GM23338 (cell line): ENCODE measurements at regions not wholly inside any gene's neighbourhood (a gene's known extent, or its start where the extent isn't known, plus 50 kb on each side); places are given as distances from the start of the nearest gene placed in this dataset.

Experiments used
- CREB1 ChIP-seq: fragments of 250-450 bp; sonication (Bioruptor Pico); IDR thresholded peaks from 2 replicates; pipeline ENCODE4 v1.5.0; 2020; ENCODE audit warnings: low read depth, mild to moderate bottlenecking, moderate library complexity
- CTCF ChIP-seq, 2 experiments: fragments of 200-600 bp in 1 of 2; sonication (generic) in 1 of 2; conservative IDR thresholded peaks; 2 replicates each; pipeline versions ENCODE4 v1.5.1 to v1.6.1; 2016 to 2017; ENCODE audit warnings: antibody characterized with exemption in 2 of 2, low read depth in 2 of 2, mild to moderate bottlenecking in 2 of 2, moderate library complexity in 1 of 2
- EZH2 ChIP-seq: fragments of 200-600 bp; sonication (generic); IDR thresholded peaks from one replicate; pipeline ENCODE4 v1.8.0; 2017; ENCODE audit warnings: antibody characterized with exemption, mild to moderate bottlenecking, low read depth; ENCODE audit not compliant: unreplicated experiment
- EZH2phosphoT487 ChIP-seq: fragments of 200-600 bp; sonication (generic); IDR thresholded peaks from one replicate; pipeline ENCODE4 v1.8.1; 2018; ENCODE audit warnings: antibody characterized with exemption; ENCODE audit not compliant: unreplicated experiment
- JUNB ChIP-seq: IDR thresholded peaks from one replicate; pipeline ENCODE4 v1.6.1; 2016; ENCODE audit warnings: antibody characterized with exemption; ENCODE audit not compliant: unreplicated experiment
- NANOG ChIP-seq: IDR thresholded peaks from 2 replicates; pipeline ENCODE4 v1.6.1; 2016; ENCODE audit warnings: antibody characterized with exemption, borderline replicate concordance
- POLR2AphosphoS5 ChIP-seq: IDR thresholded peaks from 2 replicates; pipeline ENCODE4 v1.6.1; 2016; ENCODE audit warnings: antibody characterized with exemption, low read depth
- REST ChIP-seq: IDR thresholded peaks from one replicate; pipeline ENCODE4 v1.6.1; 2018; ENCODE audit warnings: antibody characterized with exemption; ENCODE audit not compliant: unreplicated experiment
- STAT1 ChIP-seq: IDR thresholded peaks from one replicate; pipeline ENCODE4 v1.6.1; 2016; ENCODE audit warnings: antibody characterized with exemption; ENCODE audit not compliant: unreplicated experiment
- ZNF114 ChIP-seq: fragments of 250-450 bp; sonication (Bioruptor Pico); IDR thresholded peaks from 2 replicates; pipeline ENCODE4 v1.5.0; 2020; ENCODE audit warnings: mild to moderate bottlenecking, moderate library complexity
- ZNF331 ChIP-seq: fragments of 250-450 bp; sonication (Bioruptor Pico); IDR thresholded peaks from 2 replicates; pipeline ENCODE4 v1.5.0; 2020; ENCODE audit warnings: low read depth, mild to moderate bottlenecking, moderate library complexity
- TF ChIP-seq, protein P1 (sequence below): IDR thresholded peaks from 2 replicates; pipeline ENCODE4 v1.6.1; 2016; ENCODE audit warnings: antibody characterized with exemption
- TF ChIP-seq, protein P2 (sequence below): fragments of 250-450 bp; sonication (Bioruptor Pico); IDR thresholded peaks from 2 replicates; pipeline ENCODE4 v1.5.0; 2020; ENCODE audit warnings: mild to moderate bottlenecking, moderate library complexity

- TF ChIP-seq CTCF (conservative IDR thresholded peaks at IDR 0.05; ENCODE audit: low read depth in 2 of 2) (no peak), EZH2 (no peak), REST (no peak), POLR2AphosphoS5 (no peak), NANOG (no peak), EZH2phosphoT487 (no peak), JUNB (no peak), CREB1 (CRISPR knock-in tag) (no peak), ZNF114 (CRISPR knock-in tag) (no peak), STAT1 (no peak), ZNF331 (no peak)
- TF ChIP-seq, protein P1, sequence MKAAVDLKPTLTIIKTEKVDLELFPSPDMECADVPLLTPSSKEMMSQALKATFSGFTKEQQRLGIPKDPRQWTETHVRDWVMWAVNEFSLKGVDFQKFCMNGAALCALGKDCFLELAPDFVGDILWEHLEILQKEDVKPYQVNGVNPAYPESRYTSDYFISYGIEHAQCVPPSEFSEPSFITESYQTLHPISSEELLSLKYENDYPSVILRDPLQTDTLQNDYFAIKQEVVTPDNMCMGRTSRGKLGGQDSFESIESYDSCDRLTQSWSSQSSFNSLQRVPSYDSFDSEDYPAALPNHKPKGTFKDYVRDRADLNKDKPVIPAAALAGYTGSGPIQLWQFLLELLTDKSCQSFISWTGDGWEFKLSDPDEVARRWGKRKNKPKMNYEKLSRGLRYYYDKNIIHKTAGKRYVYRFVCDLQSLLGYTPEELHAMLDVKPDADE: no peak
- TF ChIP-seq, protein P2, sequence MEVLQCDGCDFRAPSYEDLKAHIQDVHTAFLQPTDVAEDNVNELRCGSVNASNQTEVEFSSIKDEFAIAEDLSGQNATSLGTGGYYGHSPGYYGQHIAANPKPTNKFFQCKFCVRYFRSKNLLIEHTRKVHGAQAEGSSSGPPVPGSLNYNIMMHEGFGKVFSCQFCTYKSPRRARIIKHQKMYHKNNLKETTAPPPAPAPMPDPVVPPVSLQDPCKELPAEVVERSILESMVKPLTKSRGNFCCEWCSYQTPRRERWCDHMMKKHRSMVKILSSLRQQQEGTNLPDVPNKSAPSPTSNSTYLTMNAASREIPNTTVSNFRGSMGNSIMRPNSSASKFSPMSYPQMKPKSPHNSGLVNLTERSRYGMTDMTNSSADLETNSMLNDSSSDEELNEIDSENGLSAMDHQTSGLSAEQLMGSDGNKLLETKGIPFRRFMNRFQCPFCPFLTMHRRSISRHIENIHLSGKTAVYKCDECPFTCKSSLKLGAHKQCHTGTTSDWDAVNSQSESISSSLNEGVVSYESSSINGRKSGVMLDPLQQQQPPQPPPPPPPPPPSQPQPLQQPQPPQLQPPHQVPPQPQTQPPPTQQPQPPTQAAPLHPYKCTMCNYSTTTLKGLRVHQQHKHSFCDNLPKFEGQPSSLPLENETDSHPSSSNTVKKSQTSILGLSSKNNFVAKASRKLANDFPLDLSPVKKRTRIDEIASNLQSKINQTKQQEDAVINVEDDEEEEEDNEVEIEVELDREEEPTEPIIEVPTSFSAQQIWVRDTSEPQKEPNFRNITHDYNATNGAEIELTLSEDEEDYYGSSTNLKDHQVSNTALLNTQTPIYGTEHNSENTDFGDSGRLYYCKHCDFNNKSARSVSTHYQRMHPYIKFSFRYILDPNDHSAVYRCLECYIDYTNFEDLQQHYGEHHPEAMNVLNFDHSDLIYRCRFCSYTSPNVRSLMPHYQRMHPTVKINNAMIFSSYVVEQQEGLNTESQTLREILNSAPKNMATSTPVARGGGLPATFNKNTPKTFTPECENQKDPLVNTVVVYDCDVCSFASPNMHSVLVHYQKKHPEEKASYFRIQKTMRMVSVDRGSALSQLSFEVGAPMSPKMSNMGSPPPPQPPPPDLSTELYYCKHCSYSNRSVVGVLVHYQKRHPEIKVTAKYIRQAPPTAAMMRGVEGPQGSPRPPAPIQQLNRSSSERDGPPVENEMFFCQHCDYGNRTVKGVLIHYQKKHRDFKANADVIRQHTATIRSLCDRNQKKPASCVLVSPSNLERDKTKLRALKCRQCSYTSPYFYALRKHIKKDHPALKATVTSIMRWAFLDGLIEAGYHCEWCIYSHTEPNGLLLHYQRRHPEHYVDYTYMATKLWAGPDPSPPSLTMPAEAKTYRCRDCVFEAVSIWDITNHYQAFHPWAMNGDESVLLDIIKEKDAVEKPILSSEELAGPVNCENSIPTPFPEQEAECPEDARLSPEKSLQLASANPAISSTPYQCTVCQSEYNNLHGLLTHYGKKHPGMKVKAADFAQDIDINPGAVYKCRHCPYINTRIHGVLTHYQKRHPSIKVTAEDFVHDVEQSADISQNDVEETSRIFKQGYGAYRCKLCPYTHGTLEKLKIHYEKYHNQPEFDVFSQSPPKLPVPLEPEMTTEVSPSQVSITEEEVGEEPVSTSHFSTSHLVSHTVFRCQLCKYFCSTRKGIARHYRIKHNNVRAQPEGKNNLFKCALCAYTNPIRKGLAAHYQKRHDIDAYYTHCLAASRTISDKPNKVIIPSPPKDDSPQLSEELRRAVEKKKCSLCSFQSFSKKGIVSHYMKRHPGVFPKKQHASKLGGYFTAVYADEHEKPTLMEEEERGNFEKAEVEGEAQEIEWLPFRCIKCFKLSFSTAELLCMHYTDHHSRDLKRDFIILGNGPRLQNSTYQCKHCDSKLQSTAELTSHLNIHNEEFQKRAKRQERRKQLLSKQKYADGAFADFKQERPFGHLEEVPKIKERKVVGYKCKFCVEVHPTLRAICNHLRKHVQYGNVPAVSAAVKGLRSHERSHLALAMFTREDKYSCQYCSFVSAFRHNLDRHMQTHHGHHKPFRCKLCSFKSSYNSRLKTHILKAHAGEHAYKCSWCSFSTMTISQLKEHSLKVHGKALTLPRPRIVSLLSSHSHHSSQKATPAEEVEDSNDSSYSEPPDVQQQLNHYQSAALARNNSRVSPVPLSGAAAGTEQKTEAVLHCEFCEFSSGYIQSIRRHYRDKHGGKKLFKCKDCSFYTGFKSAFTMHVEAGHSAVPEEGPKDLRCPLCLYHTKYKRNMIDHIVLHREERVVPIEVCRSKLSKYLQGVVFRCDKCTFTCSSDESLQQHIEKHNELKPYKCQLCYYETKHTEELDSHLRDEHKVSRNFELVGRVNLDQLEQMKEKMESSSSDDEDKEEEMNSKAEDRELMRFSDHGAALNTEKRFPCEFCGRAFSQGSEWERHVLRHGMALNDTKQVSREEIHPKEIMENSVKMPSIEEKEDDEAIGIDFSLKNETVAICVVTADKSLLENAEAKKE (CRISPR knock-in tag): no peak
Observed at GRCh38 chr5:124669956-124670721, 76.3 kb downstream of the ZNF608 start.
